Effector memory CD4-positive, alpha-beta T cell (primary cell): ENCODE measurements at regions not wholly inside any gene's neighbourhood (a gene's known extent, or its start where the extent isn't known, plus 50 kb on each side); places are given as distances from the start of the nearest gene placed in this dataset.

ENCODE experiments used
- DNase-seq, 3 donors: peaks; one replicate each; pipeline ENCODE4 v3.0.0-alpha.2; 2020
- H3K27ac ChIP-seq: 2 replicates; pipeline ENCODE4 v1.7.0; 2013; ENCODE audit warnings: mild to moderate bottlenecking, low read length, moderate library complexity; ENCODE audit not compliant: insufficient read depth, poor library complexity, severe bottlenecking
- H3K27me3 ChIP-seq: replicated peaks from 2 replicates; pipeline ENCODE4 v1.7.0; 2013; ENCODE audit warnings: mild to moderate bottlenecking, low read length; ENCODE audit not compliant: insufficient read depth, control insufficient read depth, poor library complexity, severe bottlenecking
- H3K36me3 ChIP-seq: 2 replicates; pipeline ENCODE4 v1.7.0; 2013; ENCODE audit warnings: mild to moderate bottlenecking, low read length, moderate library complexity; ENCODE audit not compliant: control insufficient read depth, insufficient read depth
- H3K4me1 ChIP-seq: 2 replicates; pipeline ENCODE4 v1.7.0; 2013; ENCODE audit warnings: low read length, mild to moderate bottlenecking; ENCODE audit not compliant: control insufficient read depth, insufficient read depth, poor library complexity, severe bottlenecking
- H3K4me3 ChIP-seq: 2 replicates; pipeline ENCODE4 v1.7.0; 2013; ENCODE audit warnings: low read length, low read depth, mild to moderate bottlenecking; ENCODE audit not compliant: insufficient read depth, poor library complexity, severe bottlenecking
- H3K9me3 ChIP-seq: 2 replicates; pipeline ENCODE4 v1.7.0; 2013; ENCODE audit warnings: mild to moderate bottlenecking, low read length, moderate library complexity; ENCODE audit not compliant: control insufficient read depth

DNA sequence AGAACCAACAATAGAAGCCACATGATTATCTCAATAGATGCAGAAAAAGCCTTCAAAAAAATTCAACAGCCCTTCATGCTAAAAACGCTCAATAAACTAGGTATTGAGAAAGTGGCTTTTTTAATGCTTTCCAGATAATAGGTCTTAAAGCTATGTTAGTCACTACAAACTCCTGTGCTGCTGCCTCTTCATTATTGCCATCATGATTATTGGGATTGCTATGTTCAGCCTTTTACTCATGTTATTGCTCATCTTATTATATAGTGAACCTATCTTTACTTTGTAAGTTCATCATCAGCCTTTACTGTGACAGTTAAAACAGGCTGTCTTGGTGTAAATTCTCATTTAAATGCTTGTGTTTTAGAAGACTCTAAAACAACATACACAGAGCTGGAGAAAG lies 1557.2 kb upstream of the ZEB2 start:
- H3K9me3 ChIP-seq, result no peaks in the 10 kb centered on the region
- DNase-seq, result no peak
- no peaks in the 10 kb centered on the region for H3K27me3 ChIP-seq
- H3K27ac ChIP-seq, result no peak overlapping the region
- no peaks in the 10 kb centered on the region for H3K4me1 ChIP-seq
- no peak overlapping the region for H3K4me3 ChIP-seq
- H3K36me3 ChIP-seq, result no peaks in the 10 kb centered on the region

GRCh38 chr2:146068051-146068450 lies 1548.1 kb upstream of the ZEB2 start:
- H3K36me3 ChIP-seq, result no peaks in the 10 kb centered on the region
- no peak overlapping the region for H3K27ac ChIP-seq
- no peaks in the 10 kb centered on the region for H3K27me3 ChIP-seq
- no peaks in the 10 kb centered on the region for H3K9me3 ChIP-seq
- no peaks in the 10 kb centered on the region for H3K4me1 ChIP-seq
- no peak for DNase-seq
- H3K4me3 ChIP-seq, result no peak overlapping the region

DNA sequence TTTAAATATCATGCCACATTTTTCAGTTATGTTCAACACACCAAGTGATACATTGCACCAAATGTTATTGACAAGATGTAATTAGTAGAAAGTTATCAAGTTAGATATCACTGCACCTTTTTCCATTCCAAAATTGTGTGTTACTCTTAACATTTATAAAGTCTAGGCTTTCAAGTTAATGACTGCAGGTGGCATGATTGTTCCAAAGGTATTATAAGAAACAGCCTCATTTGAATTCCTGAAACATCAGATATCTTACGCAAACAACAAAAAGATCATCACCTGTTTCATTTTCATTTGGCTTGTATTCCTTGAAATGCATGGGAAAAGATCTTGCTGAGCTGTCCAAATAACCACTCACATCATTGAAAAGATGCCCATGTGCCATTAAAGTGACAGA lies 1528.2 kb upstream of the ZEB2 start:
- Histone ChIP-seq H3K4me3 (no peak overlapping the region), H3K36me3 (no peaks in the 10 kb centered on the region), H3K27me3 (no peaks in the 10 kb centered on the region), H3K4me1 (no peaks in the 10 kb centered on the region), H3K9me3 (no peaks in the 10 kb centered on the region), H3K27ac (no peak overlapping the region)
- DNase-seq, result no peak

DNA sequence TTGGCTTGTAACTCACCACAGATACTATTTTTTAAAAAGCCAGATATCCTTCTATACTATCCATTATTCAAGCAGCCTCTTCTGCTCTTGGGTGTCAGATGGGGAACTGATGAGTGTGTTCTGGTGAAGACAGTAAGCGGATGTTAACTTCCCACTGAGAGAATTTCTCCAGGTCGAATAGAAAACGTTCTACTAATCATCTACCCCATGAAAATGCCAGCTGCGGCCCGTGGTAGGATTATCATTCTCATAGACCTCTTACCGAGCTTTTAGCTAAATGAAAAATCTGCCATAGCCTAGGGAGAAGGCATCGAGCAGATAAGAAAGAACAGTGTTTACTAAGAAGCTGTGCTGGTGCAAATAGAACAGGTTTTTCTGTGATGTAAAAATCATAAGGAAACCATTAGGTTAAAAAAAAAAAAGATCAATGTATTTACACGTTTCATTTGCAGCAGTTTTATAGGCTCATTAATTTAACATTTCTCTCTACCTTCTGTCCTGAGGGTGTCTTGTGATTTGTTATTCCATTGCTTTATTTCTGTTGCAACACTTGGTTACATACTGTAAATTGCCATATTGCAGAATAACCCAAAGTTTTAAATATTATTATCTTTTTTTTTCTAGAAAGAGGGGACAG lies 1521.5 kb upstream of the ZEB2 start:
- Histone ChIP-seq H3K27ac (no peak overlapping the region), H3K4me3 (no peak overlapping the region), H3K9me3 (no peaks in the 10 kb centered on the region), H3K36me3 (no peaks in the 10 kb centered on the region), H3K4me1 (no peaks in the 10 kb centered on the region), H3K27me3 (no peaks in the 10 kb centered on the region)
- DNase-seq, result no peak

GRCh38 chr2:146040051-146040450 lies 1520.1 kb upstream of the ZEB2 start:
- H3K27me3 ChIP-seq, result no peaks in the 10 kb centered on the region
- DNase-seq, result no peak
- H3K27ac ChIP-seq, result no peak overlapping the region
- H3K4me1 ChIP-seq, result no peaks in the 10 kb centered on the region
- no peaks in the 10 kb centered on the region for H3K9me3 ChIP-seq
- no peaks in the 10 kb centered on the region for H3K36me3 ChIP-seq
- no peak overlapping the region for H3K4me3 ChIP-seq

- Histone ChIP-seq H3K36me3 (no peaks in the 10 kb centered on the region), H3K4me3 (no peak overlapping the region), H3K4me1 (no peaks in the 10 kb centered on the region), H3K9me3 (no peaks in the 10 kb centered on the region), H3K27me3 (no peaks in the 10 kb centered on the region), H3K27ac (no peak overlapping the region)
- DNase-seq, result no peak
Observed at GRCh38 chr2:146038014-146038413, 1518.1 kb upstream of the ZEB2 start.

DNA sequence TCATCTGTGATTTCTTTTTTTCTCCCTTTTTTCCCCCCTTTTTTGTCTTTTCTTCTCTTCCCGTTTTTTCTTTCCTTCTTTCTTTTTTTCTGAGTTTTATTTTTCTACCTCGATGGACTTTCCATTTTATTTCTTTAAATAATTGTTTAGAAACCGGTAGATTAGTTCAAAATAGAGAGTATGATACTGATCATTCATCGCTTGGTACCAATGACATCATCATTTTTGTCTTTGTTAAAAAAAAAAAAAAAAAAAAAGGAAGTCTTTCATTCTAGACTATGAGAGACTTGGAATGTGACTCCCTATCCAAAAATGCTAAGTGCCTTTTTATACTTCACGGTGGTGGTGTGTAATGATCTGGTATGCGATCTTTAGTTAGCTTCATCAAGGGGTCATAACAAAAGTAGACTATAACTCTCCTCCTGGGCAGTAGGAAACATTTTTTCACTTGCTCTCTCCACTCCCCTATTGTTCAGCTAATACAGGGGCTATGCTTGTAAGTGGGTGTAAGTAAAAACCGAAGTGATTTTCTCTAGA lies 1517.5 kb upstream of the ZEB2 start:
- Histone ChIP-seq H3K9me3 (no peaks in the 10 kb centered on the region), H3K4me1 (no peaks in the 10 kb centered on the region), H3K4me3 (no peak overlapping the region), H3K36me3 (no peaks in the 10 kb centered on the region), H3K27me3 (no peaks in the 10 kb centered on the region), H3K27ac (no peak overlapping the region)
- no peak for DNase-seq

- no peaks in the 10 kb centered on the region for H3K4me1 ChIP-seq
- H3K27ac ChIP-seq, result no peak overlapping the region
- H3K36me3 ChIP-seq, result no peaks in the 10 kb centered on the region
- no peaks in the 10 kb centered on the region for H3K9me3 ChIP-seq
- no peak overlapping the region for H3K4me3 ChIP-seq
- no peaks in the 10 kb centered on the region for H3K27me3 ChIP-seq
- no peak for DNase-seq
Observed at GRCh38 chr2:146031158-146031557, 1511.2 kb upstream of the ZEB2 start.

DNA sequence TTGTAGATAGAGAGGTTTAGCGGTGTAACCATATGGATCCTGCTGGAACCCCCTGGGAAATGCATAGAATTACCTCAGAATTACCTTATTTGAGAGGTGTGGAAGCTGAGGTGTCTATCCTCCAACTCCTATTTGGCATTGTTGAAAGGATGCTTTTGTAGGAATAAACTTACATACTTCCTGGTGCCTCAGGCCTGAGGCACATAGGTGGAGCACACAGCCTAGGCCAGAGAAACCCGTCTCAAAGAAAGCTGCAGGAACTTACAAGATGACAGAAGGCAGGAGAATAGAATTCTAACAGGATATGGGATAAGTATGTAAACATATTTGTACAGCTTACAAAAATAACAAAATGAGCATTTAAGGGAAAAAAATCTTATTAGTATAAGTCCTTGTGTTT lies 1507.2 kb upstream of the ZEB2 start:
- no peak for DNase-seq
- Histone ChIP-seq H3K9me3 (no peaks in the 10 kb centered on the region), H3K36me3 (no peaks in the 10 kb centered on the region), H3K27ac (no peak overlapping the region), H3K4me1 (no peaks in the 10 kb centered on the region), H3K4me3 (no peak overlapping the region), H3K27me3 (no peaks in the 10 kb centered on the region)

GRCh38 chr2:146025519-146025918 lies 1505.6 kb upstream of the ZEB2 start:
- no peak overlapping the region for H3K27ac ChIP-seq
- DNase-seq, result no peak
- H3K4me1 ChIP-seq, result no peaks in the 10 kb centered on the region
- no peaks in the 10 kb centered on the region for H3K36me3 ChIP-seq
- no peaks in the 10 kb centered on the region for H3K27me3 ChIP-seq
- no peaks in the 10 kb centered on the region for H3K9me3 ChIP-seq
- no peak overlapping the region for H3K4me3 ChIP-seq
